ENCODE measurements at regions not wholly inside any gene's neighbourhood (a gene's known extent, or its start where the extent isn't known, plus 50 kb on each side); places are given as distances from the start of the nearest gene placed in this dataset.

- TF ChIP-seq ZNF449 (tag by site-specific recombination; IDR thresholded peaks at IDR 0.05) (peak; percentile 82), ZNF37A (tag by site-specific recombination; IDR thresholded peaks at IDR 0.05) (no peak), ZNF335 (tag by site-specific recombination; conservative IDR thresholded peaks at IDR 0.05) (no peak), ZFP41 (tag by site-specific recombination; IDR thresholded peaks at IDR 0.05; ENCODE audit: borderline replicate concordance) (no peak), ZBTB48 (tag by site-specific recombination; IDR thresholded peaks at IDR 0.05) (no peak), ZBTB17 (tag by site-specific recombination; IDR thresholded peaks at IDR 0.05) (no peak), ZNF214 (tag by site-specific recombination; IDR thresholded peaks at IDR 0.05; ENCODE audit: borderline replicate concordance) (no peak), ZBTB10 (tag by site-specific recombination; IDR thresholded peaks at IDR 0.05) (no peak), SP7 (tag by site-specific recombination; IDR thresholded peaks at IDR 0.05) (no peak), OSR2 (tag by site-specific recombination; IDR thresholded peaks at IDR 0.05) (peak; percentile 21; the same call in 1 of the 2 replicates), ZNF560 (tag by site-specific recombination; IDR thresholded peaks at IDR 0.05; ENCODE audit: borderline replicate concordance) (no peak), REST (tag by site-specific recombination; IDR thresholded peaks at IDR 0.05) (peak; percentile 82), ZNF274 (IDR thresholded peaks at IDR 0.05; ENCODE audit: low read length) (no peak), ZNF274 (tag by site-specific recombination; IDR thresholded peaks at IDR 0.05; ENCODE audit: borderline replicate concordance) (no peak), ZBTB8A (tag by site-specific recombination; IDR thresholded peaks at IDR 0.05) (no peak)
Measured at GRCh38 chr11:93969925-93970922, 50.9 kb upstream of the HEPHL1 start (continued).

Data from HEK293 (cell line).